ENCODE measurements at regions not wholly inside any gene's neighbourhood (a gene's known extent, or its start where the extent isn't known, plus 50 kb on each side); places are given as distances from the start of the nearest gene placed in this dataset.

DNA sequence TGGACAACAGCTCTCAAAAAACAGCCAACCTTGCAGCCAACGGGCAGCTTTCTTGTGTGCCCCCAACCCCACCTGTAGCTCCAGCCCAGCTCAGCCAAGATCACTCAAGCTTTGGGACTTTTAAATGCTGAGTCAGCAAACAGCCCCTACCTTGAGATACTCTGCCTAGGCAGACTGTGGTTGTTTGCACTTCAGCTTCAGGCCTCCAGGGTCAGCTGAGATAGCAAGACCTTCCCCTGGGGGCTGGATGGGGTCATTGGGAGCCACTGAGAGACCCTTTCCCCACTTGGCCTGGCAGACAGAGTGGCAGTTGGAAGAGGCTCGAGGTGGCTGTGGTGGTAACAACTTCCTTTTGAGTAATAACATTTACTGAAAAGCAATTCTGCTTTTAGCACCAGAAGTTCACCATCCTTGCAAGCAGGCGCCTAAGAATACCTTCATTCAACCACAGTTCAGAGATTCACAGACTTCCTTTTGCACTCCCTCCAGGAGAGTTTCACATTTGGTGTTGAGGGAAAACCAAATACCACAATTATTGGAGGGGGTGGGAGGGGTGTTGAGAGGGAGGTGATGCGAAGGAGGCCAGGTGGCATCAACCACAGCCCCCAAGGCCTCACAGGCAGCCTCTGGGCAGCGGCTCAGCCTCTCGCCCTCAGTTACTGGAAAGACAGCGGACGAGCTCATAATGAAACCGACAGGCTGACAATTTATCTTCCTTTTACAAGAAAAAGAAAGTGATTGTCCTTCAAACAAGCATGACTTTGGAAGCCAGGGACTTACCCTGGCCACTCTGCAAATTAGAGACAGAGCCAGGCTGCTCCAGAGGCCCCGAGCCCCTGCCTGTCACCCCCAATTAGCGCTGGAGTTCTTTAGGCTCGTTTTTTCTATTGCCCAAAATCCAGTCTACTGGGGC is 148.1 kb downstream of the CEBPB start:
- intact Hi-C loops (cut with micrococcal nuclease) = no loop called here
- H3K4me1 ChIP-seq = no peaks in the 10 kb centered on the region
- H3K27ac ChIP-seq (replicated peaks) = peak overlapping the region; percentile 51
- H3K36me3 ChIP-seq = no peaks in the 10 kb centered on the region
- H3K4me3 ChIP-seq = no peak overlapping the region
- DNase-seq = no peak
- TF ChIP-seq, protein P1, sequence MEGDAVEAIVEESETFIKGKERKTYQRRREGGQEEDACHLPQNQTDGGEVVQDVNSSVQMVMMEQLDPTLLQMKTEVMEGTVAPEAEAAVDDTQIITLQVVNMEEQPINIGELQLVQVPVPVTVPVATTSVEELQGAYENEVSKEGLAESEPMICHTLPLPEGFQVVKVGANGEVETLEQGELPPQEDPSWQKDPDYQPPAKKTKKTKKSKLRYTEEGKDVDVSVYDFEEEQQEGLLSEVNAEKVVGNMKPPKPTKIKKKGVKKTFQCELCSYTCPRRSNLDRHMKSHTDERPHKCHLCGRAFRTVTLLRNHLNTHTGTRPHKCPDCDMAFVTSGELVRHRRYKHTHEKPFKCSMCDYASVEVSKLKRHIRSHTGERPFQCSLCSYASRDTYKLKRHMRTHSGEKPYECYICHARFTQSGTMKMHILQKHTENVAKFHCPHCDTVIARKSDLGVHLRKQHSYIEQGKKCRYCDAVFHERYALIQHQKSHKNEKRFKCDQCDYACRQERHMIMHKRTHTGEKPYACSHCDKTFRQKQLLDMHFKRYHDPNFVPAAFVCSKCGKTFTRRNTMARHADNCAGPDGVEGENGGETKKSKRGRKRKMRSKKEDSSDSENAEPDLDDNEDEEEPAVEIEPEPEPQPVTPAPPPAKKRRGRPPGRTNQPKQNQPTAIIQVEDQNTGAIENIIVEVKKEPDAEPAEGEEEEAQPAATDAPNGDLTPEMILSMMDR (IDR thresholded peaks at IDR 0.05; ENCODE audit: borderline replicate concordance) = no peak
- H3K27me3 ChIP-seq (ENCODE audit: low read depth) = no peaks in the 10 kb centered on the region
- H3K9me3 ChIP-seq (replicated peaks) = no peaks in the 10 kb centered on the region

DNA sequence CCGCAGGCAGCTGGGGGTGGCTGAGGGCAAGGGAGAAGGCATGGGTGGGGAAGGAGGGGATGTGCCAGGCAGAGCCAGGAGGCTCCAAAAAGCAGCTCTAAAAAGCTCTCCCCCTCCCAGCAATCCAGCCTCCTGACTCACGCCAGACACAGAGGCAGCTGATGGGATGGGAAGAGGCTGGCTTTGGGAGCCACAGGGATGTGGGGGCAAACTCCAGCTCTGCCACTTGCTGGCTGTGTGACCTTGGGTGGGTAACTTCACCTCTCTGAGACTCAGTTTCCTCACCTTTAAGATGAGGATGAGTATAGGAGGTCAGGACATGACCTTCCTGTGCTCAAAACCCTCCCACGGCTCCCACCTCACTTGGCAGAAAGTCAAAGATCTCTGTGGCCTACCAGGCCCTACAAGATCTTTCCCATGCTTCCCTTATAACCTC is 148.9 kb downstream of the CEBPB start:
- Histone ChIP-seq H3K27me3 (ENCODE audit: low read depth) (no peaks in the 10 kb centered on the region), H3K4me1 (no peaks in the 10 kb centered on the region), H3K9me3 (replicated peaks) (no peaks in the 10 kb centered on the region), H3K4me3 (no peak overlapping the region), H3K36me3 (no peaks in the 10 kb centered on the region), H3K27ac (replicated peaks) (peak overlapping the region; percentile 51)
- no peak for DNase-seq
- TF ChIP-seq, protein P1 (IDR thresholded peaks at IDR 0.05; ENCODE audit: borderline replicate concordance) = no peak
- intact Hi-C loops (cut with micrococcal nuclease) = no loop called here

DNA sequence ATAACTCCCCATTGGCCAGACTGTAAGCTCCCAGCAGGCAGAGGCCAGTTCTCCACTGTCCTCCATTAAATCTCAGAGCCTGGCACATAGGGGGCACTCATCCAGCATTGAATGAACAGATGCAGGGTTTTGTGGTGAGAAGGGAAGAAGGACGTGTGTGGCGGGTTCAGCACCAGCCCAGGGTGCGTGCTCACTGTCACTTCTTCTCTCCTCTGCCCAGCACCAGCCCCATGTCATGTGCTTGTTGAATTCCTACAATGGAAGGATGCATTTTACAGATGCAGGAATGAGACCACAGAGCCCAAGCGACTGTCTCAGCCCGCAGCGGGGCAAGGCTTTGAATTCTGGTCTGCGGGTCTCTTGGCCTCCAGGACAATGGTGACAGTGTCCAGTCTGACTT is 149.9 kb downstream of the CEBPB start:
- TF ChIP-seq, protein P1 (IDR thresholded peaks at IDR 0.05; ENCODE audit: borderline replicate concordance) = no peak

DNA sequence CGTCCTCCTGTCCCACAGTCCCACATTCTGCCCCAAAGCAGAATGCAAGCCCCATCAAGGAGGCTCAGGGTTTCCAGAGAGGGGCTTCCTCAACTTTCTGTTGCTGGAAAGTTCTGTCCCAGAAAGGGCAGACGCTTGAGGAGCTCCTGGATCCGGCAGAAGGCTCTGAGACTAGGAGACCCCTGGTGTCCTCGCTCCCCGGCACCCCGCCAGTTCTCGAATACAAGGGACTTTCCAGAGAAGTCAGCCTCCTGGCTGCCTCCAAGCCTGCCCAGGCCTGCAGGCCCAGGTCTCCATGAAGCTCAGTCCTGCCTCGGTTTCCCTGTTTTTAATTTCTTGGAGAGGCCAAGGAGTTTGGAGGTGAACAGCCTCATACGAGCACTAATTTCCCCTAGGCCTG is 150.4 kb downstream of the CEBPB start:
- Histone ChIP-seq H3K4me3 (no peak overlapping the region), H3K9me3 (replicated peaks) (no peaks in the 10 kb centered on the region), H3K4me1 (peaks cover 12% of the 10 kb centered on the region), H3K36me3 (no peaks in the 10 kb centered on the region), H3K27ac (replicated peaks) (no peak overlapping the region), H3K27me3 (ENCODE audit: low read depth) (no peaks in the 10 kb centered on the region)
- no peak for DNase-seq
- TF ChIP-seq, protein P1 (IDR thresholded peaks at IDR 0.05; ENCODE audit: borderline replicate concordance) = no peak
- intact Hi-C loops (cut with micrococcal nuclease) = no loop called here

More for the DNA sequence above, 149.9 kb downstream of the CEBPB start:
- no peak overlapping the region for H3K27ac ChIP-seq (replicated peaks)
- peaks cover 7% of the 10 kb centered on the region for H3K4me1 ChIP-seq
- no peak overlapping the region for H3K4me3 ChIP-seq
- no peak for DNase-seq
- no peaks in the 10 kb centered on the region for H3K36me3 ChIP-seq
- H3K9me3 ChIP-seq (replicated peaks) = no peaks in the 10 kb centered on the region
- intact Hi-C loops (cut with micrococcal nuclease) = no loop called here
- H3K27me3 ChIP-seq (ENCODE audit: low read depth) = no peaks in the 10 kb centered on the region

DNA sequence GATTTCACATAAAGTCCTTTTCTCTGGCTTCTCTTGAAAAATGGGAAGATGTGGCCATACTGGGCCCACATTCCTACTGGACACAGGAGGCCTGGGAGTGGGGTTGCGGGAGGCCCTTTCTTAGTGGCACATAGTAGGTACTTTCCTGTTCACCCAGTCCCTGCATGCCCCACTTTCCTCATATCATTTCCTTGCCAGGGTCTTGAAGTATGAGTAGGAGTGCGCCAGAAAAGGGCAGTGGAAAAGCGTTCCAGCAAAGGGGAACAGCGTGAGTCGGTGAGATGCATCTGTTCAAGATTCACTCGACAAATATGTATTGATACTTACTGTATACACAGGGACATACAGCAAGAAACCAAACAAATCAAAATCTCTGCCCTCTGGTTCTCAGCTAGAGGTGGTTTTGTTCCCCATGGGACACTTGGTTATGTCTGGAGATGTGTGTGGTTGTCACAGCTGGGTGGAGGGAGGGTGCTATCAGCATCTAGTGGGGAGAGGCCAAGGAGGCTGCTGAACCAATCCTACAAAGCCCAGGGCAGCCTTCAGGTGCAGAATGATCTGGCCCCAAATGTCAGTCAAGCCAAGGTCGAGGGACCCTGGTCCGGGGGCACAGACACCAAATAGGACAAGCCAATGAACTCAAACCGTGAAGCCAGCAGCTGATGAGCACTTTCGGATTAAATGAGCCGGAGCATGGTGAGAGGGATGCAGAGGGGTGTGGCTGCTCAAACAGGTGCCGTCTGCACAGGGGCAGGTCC is 151.4 kb downstream of the CEBPB start:
- no peaks in the 10 kb centered on the region for H3K9me3 ChIP-seq (replicated peaks)
- no peak overlapping the region for H3K4me3 ChIP-seq
- no peaks in the 10 kb centered on the region for H3K36me3 ChIP-seq
- H3K27ac ChIP-seq (replicated peaks) = no peak overlapping the region
- no peaks in the 10 kb centered on the region for H3K27me3 ChIP-seq (ENCODE audit: low read depth)
- DNase-seq = no peak
- TF ChIP-seq, protein P1 (IDR thresholded peaks at IDR 0.05; ENCODE audit: borderline replicate concordance) = no peak
- intact Hi-C loops (cut with micrococcal nuclease) = no loop called here
- peaks cover 22% of the 10 kb centered on the region for H3K4me1 ChIP-seq

All from left ventricle myocardium inferior (tissue), 1 donor.